ENCODE measurements at regions not wholly inside any gene's neighbourhood (a gene's known extent, or its start where the extent isn't known, plus 50 kb on each side); places are given as distances from the start of the nearest gene placed in this dataset.

GRCh38 chr9:129416821-129417539, 203.9 kb downstream of the C9orf50 start:
- TF ChIP-seq SP1 (IDR thresholded peaks at IDR 0.05) = no peak
- TF ChIP-seq EGR1 (IDR thresholded peaks at IDR 0.05; ENCODE audit: low read depth in 2 of 2) = no peak
- TF ChIP-seq NR2F2 (IDR thresholded peaks at IDR 0.05) = no peak
- no peak for TF ChIP-seq YY1 (IDR thresholded peaks at IDR 0.05)
- no peak for TF ChIP-seq GABPA (IDR thresholded peaks at IDR 0.05 in 1 of 2, conservative IDR thresholded peaks at IDR 0.05 in 1 of 2)
- H3K27me3 ChIP-seq (ENCODE audit: control insufficient read depth in 4 of 4, insufficient read depth in 4 of 4, low read length in 3 of 4) = no peaks in the 10 kb centered on the region
- peaks cover 0 to 14% (median 8%) of the 10 kb centered on the region in 4 donors for H3K4me1 ChIP-seq (ENCODE audit: control insufficient read depth in 4 of 4, insufficient read depth in 4 of 4, low read length in 3 of 4)
- 76% methylated on average over 12 of the region's 12 CpGs for WGBS
- no peak overlapping the region for H3K9ac ChIP-seq (ENCODE audit: low read depth in 1 of 2, low read length in 2 of 2)
- no peaks in the 10 kb centered on the region for H3K9me3 ChIP-seq (ENCODE audit: control insufficient read depth in 4 of 4, low read length in 3 of 4)
- H3K36me3 ChIP-seq (ENCODE audit: control insufficient read depth in 4 of 4, insufficient read depth in 3 of 4, low read depth in 1 of 4, low read length in 3 of 4) = no peaks in the 10 kb centered on the region
- no peak for DNase-seq (ENCODE audit: low spot score)
- no peak overlapping the region for H3K27ac ChIP-seq (ENCODE audit: low read depth in 1 of 2, low read length in 2 of 2)
- no peak overlapping the region for H3K4me3 ChIP-seq (ENCODE audit: low read depth in 1 of 3, low read length in 3 of 3)

GRCh38 chr9:129415942-129416651, 204.8 kb downstream of the C9orf50 start:
- H3K27me3 ChIP-seq (ENCODE audit: control insufficient read depth in 4 of 4, insufficient read depth in 4 of 4, low read length in 3 of 4) = no peaks in the 10 kb centered on the region
- H3K4me3 ChIP-seq (ENCODE audit: low read depth in 1 of 3, low read length in 3 of 3) = no peak overlapping the region
- no peak overlapping the region for H3K9ac ChIP-seq (ENCODE audit: low read depth in 1 of 2, low read length in 2 of 2)
- no peak overlapping the region for H3K27ac ChIP-seq (ENCODE audit: low read depth in 1 of 2, low read length in 2 of 2)
- 84% methylated on average over 26 of the region's 26 CpGs for WGBS
- no peaks in the 10 kb centered on the region for H3K36me3 ChIP-seq (ENCODE audit: control insufficient read depth in 4 of 4, insufficient read depth in 3 of 4, low read depth in 1 of 4, low read length in 3 of 4)
- TF ChIP-seq SP1 (IDR thresholded peaks at IDR 0.05) (no peak), ZBTB33 (IDR thresholded peaks at IDR 0.05) (no peak), EGR1 (IDR thresholded peaks at IDR 0.05; ENCODE audit: low read depth in 2 of 2) (no peak), ATF3 (IDR thresholded peaks at IDR 0.05) (no peak), HNF4A (conservative IDR thresholded peaks at IDR 0.05) (no peak), FOXA2 (IDR thresholded peaks at IDR 0.05) (no peak), GABPA (IDR thresholded peaks at IDR 0.05 in 1 of 2, conservative IDR thresholded peaks at IDR 0.05 in 1 of 2) (no peak), FOXA1 (IDR thresholded peaks at IDR 0.05) (no peak), RAD21 (IDR thresholded peaks at IDR 0.05) (no peak), HNF4G (IDR thresholded peaks at IDR 0.05) (no peak)
- DNase-seq (ENCODE audit: low spot score) = no peak
- H3K9me3 ChIP-seq (ENCODE audit: control insufficient read depth in 4 of 4, low read length in 3 of 4) = no peaks in the 10 kb centered on the region
- peaks cover 0 to 14% (median 8%) of the 10 kb centered on the region in 4 donors for H3K4me1 ChIP-seq (ENCODE audit: control insufficient read depth in 4 of 4, insufficient read depth in 4 of 4, low read length in 3 of 4)

GRCh38 chr9:129414993-129415941, 205.6 kb downstream of the C9orf50 start:
- 84% methylated on average over 21 of the region's 21 CpGs for WGBS
- Histone ChIP-seq H3K27ac (ENCODE audit: low read depth in 1 of 2, low read length in 2 of 2) (peak overlapping the region; percentile 92 to 98), H3K27me3 (ENCODE audit: control insufficient read depth in 4 of 4, insufficient read depth in 4 of 4, low read length in 3 of 4) (no peaks in the 10 kb centered on the region), H3K9me3 (ENCODE audit: control insufficient read depth in 4 of 4, low read length in 3 of 4) (no peaks in the 10 kb centered on the region), H3K36me3 (ENCODE audit: control insufficient read depth in 4 of 4, insufficient read depth in 3 of 4, low read depth in 1 of 4, low read length in 3 of 4) (no peaks in the 10 kb centered on the region), H3K9ac (ENCODE audit: low read depth in 1 of 2, low read length in 2 of 2) (no peak overlapping the region), H3K4me1 (ENCODE audit: control insufficient read depth in 4 of 4, insufficient read depth in 4 of 4, low read length in 3 of 4) (peaks cover 0 to 14% (median 8%) of the 10 kb centered on the region in 4 donors), H3K4me3 (ENCODE audit: low read depth in 1 of 3, low read length in 3 of 3) (no peak overlapping the region)
- no peak for DNase-seq (ENCODE audit: low spot score)
- TF ChIP-seq ATF3 (IDR thresholded peaks at IDR 0.05) = no peak
- TF ChIP-seq EGR1 (IDR thresholded peaks at IDR 0.05; ENCODE audit: low read depth in 2 of 2) = no peak
- TF ChIP-seq MAX (IDR thresholded peaks at IDR 0.05) = no peak
- no peak for TF ChIP-seq HNF4A (conservative IDR thresholded peaks at IDR 0.05)
- no peak for TF ChIP-seq NR2F2 (IDR thresholded peaks at IDR 0.05)
- no peak for TF ChIP-seq YY1 (IDR thresholded peaks at IDR 0.05)
- TF ChIP-seq FOXA1 (IDR thresholded peaks at IDR 0.05) = no peak
- no peak for TF ChIP-seq CTCF (IDR thresholded peaks at IDR 0.05; ENCODE audit: low read depth, low read length, missing input control)
- TF ChIP-seq REST (IDR thresholded peaks at IDR 0.05) = no peak
